Astrocyte (in vitro differentiated cells and primary cell): ENCODE measurements at regions not wholly inside any gene's neighbourhood (a gene's known extent, or its start where the extent isn't known, plus 50 kb on each side); places are given as distances from the start of the nearest gene placed in this dataset.
A peak's percentile ranks its signal among the peaks of the same experiment; 100 is the strongest.

Source experiments
- DNase-seq: peaks from one replicate; pipeline ENCODE4 v3.0.0-alpha.2; 2010; ENCODE audit warnings: low read depth
- FAIRE-seq: peaks from 2 replicates; lab custom pipeline; 2011; peaks lifted over from hg19 to GRCh38; lab: Jason Lieb, UNC
- H2AFZ ChIP-seq: 2 replicates; pipeline ENCODE4 v1.6.0; 2012; ENCODE audit warnings: low read depth, low read length, inconsistent platforms
- H3K27ac ChIP-seq: 2 replicates; pipeline ENCODE4 v1.5.1; 2011; ENCODE audit warnings: low read depth, low read length, inconsistent platforms
- H3K27me3 ChIP-seq: 2 replicates; pipeline ENCODE4 v1.6.0; 2011; ENCODE audit warnings: low read length, inconsistent platforms; ENCODE audit not compliant: insufficient read depth
- H3K36me3 ChIP-seq: 2 replicates; pipeline ENCODE4 v1.5.1; 2011; ENCODE audit warnings: low read length, inconsistent platforms; ENCODE audit not compliant: insufficient read depth
- H3K4me1 ChIP-seq: 2 replicates; pipeline ENCODE4 v1.5.1; 2011; ENCODE audit warnings: low read length, inconsistent platforms; ENCODE audit not compliant: insufficient read depth
- H3K4me2 ChIP-seq: 2 replicates; pipeline ENCODE4 v1.6.0; 2012; ENCODE audit warnings: low read length, inconsistent platforms
- H3K4me3 ChIP-seq: 2 replicates; pipeline ENCODE4 v1.5.1; 2011; ENCODE audit warnings: low read depth, mild to moderate bottlenecking, low read length, inconsistent platforms; ENCODE audit not compliant: insufficient read depth
- H3K79me2 ChIP-seq: 2 replicates; pipeline ENCODE4 v1.6.0; 2012; ENCODE audit warnings: mild to moderate bottlenecking, low read length, inconsistent platforms; ENCODE audit not compliant: insufficient read depth
- H3K9ac ChIP-seq: 2 replicates; pipeline ENCODE4 v1.6.0; 2012; ENCODE audit warnings: mild to moderate bottlenecking, low read length, inconsistent platforms
- H3K9me3 ChIP-seq: 2 replicates; pipeline ENCODE4 v1.5.1; 2012; ENCODE audit warnings: low read depth, mild to moderate bottlenecking, low read length, inconsistent platforms; ENCODE audit not compliant: insufficient read depth
- H4K20me1 ChIP-seq: 2 replicates; pipeline ENCODE4 v1.6.0; 2012; ENCODE audit warnings: low read length, inconsistent platforms; ENCODE audit not compliant: insufficient read depth
- H3K27ac Mint-ChIP-seq: one replicate; pipeline ENCODE4 v1.8.0; 2021; ENCODE audit warnings: mild to moderate bottlenecking, mixed read lengths; ENCODE audit not compliant: unreplicated experiment
- H3K27me3 Mint-ChIP-seq: one replicate; pipeline ENCODE4 v1.8.0; 2021; ENCODE audit warnings: low read depth, mixed read lengths; ENCODE audit not compliant: unreplicated experiment
- H3K36me3 Mint-ChIP-seq: one replicate; pipeline ENCODE4 v1.8.0; 2021; ENCODE audit warnings: low read depth, mixed read lengths; ENCODE audit not compliant: unreplicated experiment
- H3K4me1 Mint-ChIP-seq: one replicate; pipeline ENCODE4 v1.8.0; 2021; ENCODE audit warnings: low read depth, mixed read lengths; ENCODE audit not compliant: unreplicated experiment
- H3K4me3 Mint-ChIP-seq: one replicate; pipeline ENCODE4 v1.8.0; 2021; ENCODE audit warnings: mild to moderate bottlenecking, moderate library complexity, mixed read lengths; ENCODE audit not compliant: unreplicated experiment
- H3K9me3 Mint-ChIP-seq: one replicate; pipeline ENCODE4 v1.8.0; 2021; ENCODE audit warnings: mild to moderate bottlenecking, mixed read lengths; ENCODE audit not compliant: unreplicated experiment
- EZH2 ChIP-seq: IDR thresholded peaks from 2 replicates; pipeline ENCODE4 v1.6.1; 2012; ENCODE audit warnings: mild to moderate bottlenecking, low read length, inconsistent platforms; ENCODE audit not compliant: insufficient read depth
- TF ChIP-seq, protein P1 (sequence below): IDR thresholded peaks from 2 replicates; pipeline ENCODE4 v1.5.1; 2011; ENCODE audit warnings: low read depth, mild to moderate bottlenecking, inconsistent platforms, low read length, moderate library complexity; ENCODE audit not compliant: insufficient read depth

DNA sequence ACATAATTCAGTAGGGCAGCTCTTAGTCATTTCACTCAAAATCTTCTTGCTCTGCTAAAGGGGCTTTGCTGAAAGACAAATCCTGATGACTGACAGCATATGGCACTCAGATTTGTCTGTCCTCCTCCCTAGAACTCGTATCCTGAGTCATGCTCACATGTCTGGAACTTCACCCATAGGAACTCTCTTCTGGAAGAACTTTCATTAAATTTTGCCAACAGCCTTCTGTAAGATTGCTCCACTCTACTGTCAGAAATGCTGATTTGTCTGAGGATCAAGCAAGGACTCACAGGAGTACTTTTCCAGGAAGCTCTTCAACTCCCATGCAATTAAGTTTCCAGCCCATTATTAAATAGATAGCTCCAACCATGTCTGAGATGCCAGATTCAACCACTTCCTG lies 59.8 kb upstream of the SNX2 start:
- H3K4me3 Mint-ChIP-seq, result no peak overlapping the region
- Histone ChIP-seq H3K4me2 (no peak overlapping the region), H3K27me3 (no peaks in the 10 kb centered on the region), H3K4me3 (no peak overlapping the region), H3K79me2 (no peaks in the 10 kb centered on the region), H2AFZ (no peak overlapping the region), H3K27ac (no peak overlapping the region), H4K20me1 (no peaks in the 10 kb centered on the region), H3K36me3 (no peaks in the 10 kb centered on the region), H3K9me3 (no peaks in the 10 kb centered on the region), H3K4me1 (no peaks in the 10 kb centered on the region), H3K9ac (no peak overlapping the region)
- FAIRE-seq (no peak), DNase-seq (peak; percentile 4)
- TF ChIP-seq EZH2, result no peak
- TF ChIP-seq, protein P1, sequence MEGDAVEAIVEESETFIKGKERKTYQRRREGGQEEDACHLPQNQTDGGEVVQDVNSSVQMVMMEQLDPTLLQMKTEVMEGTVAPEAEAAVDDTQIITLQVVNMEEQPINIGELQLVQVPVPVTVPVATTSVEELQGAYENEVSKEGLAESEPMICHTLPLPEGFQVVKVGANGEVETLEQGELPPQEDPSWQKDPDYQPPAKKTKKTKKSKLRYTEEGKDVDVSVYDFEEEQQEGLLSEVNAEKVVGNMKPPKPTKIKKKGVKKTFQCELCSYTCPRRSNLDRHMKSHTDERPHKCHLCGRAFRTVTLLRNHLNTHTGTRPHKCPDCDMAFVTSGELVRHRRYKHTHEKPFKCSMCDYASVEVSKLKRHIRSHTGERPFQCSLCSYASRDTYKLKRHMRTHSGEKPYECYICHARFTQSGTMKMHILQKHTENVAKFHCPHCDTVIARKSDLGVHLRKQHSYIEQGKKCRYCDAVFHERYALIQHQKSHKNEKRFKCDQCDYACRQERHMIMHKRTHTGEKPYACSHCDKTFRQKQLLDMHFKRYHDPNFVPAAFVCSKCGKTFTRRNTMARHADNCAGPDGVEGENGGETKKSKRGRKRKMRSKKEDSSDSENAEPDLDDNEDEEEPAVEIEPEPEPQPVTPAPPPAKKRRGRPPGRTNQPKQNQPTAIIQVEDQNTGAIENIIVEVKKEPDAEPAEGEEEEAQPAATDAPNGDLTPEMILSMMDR, result no peak
- peaks cover 9% of the 10 kb centered on the region for H3K4me1 Mint-ChIP-seq
- H3K36me3 Mint-ChIP-seq, result no peaks in the 10 kb centered on the region
- no peaks in the 10 kb centered on the region for H3K9me3 Mint-ChIP-seq
- H3K27me3 Mint-ChIP-seq, result no peaks in the 10 kb centered on the region
- peak overlapping the region; percentile 69 for H3K27ac Mint-ChIP-seq

DNA sequence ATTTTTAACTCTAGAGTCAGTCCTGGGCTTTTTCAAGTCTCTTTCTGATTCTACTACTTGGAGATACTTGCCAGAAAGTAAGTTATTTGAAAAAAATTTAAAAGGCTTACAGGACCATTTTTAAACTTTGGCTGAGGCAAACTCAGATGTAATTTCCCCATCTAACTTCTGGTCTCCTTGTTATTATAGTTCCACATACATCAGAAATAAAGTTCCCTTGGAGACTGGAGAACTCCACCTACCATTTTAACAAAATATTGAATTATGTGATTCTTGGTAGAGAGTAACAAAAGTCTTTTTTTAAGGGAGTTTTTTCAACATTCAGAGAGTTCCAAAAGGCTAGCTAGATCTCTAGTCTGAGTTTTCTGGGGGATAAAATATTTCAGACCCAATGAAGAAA lies 56.3 kb upstream of the SNX2 start:
- no peaks in the 10 kb centered on the region for H3K9me3 Mint-ChIP-seq
- Histone ChIP-seq H3K79me2 (no peaks in the 10 kb centered on the region), H3K27me3 (no peaks in the 10 kb centered on the region), H3K4me1 (no peaks in the 10 kb centered on the region), H3K9me3 (no peaks in the 10 kb centered on the region), H2AFZ (no peak overlapping the region), H3K27ac (no peak overlapping the region), H4K20me1 (no peaks in the 10 kb centered on the region), H3K4me3 (no peak overlapping the region), H3K36me3 (no peaks in the 10 kb centered on the region), H3K9ac (no peak overlapping the region), H3K4me2 (no peak overlapping the region)
- no peak overlapping the region for H3K4me3 Mint-ChIP-seq
- no peaks in the 10 kb centered on the region for H3K27me3 Mint-ChIP-seq
- TF ChIP-seq, protein P1, result no peak
- TF ChIP-seq EZH2, result no peak
- peaks cover 11% of the 10 kb centered on the region for H3K4me1 Mint-ChIP-seq
- no peaks in the 10 kb centered on the region for H3K36me3 Mint-ChIP-seq
- DNase-seq, result no peak
- no peak overlapping the region for H3K27ac Mint-ChIP-seq
- no peak for FAIRE-seq

DNA sequence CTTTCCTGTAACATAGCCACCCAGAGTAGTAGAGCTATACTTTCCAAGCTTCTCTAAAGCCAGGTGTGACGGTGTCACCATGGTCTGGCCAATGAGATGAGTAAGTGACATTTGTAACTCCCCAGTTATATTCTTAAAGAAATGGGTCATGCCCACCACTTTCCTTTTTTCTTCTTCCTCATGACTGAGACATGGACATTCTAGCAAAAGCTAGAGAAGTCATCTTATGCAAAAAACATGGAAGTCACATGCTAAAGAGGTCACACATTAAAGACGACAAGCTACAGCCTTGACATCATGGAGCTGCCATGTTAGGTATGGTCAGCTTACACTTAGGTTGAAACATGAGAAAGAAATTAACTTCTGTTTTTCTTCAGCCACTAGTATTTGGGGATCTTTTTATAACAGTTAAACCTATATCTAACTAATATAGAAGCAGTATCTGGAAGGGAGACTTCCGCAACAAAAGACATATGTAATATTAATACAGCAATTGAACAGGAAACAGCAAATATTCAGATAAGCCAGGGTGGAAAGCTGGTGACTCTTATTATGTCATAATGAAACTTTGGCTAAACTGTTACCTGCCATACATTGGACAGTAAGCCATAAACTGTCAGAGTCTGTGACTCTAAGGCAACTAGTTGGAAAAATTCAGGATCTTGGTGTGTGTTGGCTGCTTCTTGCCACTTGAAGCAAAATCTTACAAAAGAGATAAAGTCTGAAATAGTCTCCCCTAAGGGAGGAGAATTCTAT lies 54.7 kb upstream of the SNX2 start:
- no peak overlapping the region for H3K27ac Mint-ChIP-seq

More for the DNA sequence above, 54.7 kb upstream of the SNX2 start:
- H4K20me1 ChIP-seq, result no peaks in the 10 kb centered on the region
- H3K4me1 ChIP-seq, result no peaks in the 10 kb centered on the region
- no peaks in the 10 kb centered on the region for H3K9me3 ChIP-seq
- DNase-seq (no peak), FAIRE-seq (no peak)
- no peak overlapping the region for H2AFZ ChIP-seq
- no peaks in the 10 kb centered on the region for H3K79me2 ChIP-seq
- no peak overlapping the region for H3K27ac ChIP-seq
- H3K4me3 Mint-ChIP-seq, result no peak overlapping the region
- TF ChIP-seq, protein P1, result no peak
- no peak for TF ChIP-seq EZH2
- H3K4me3 ChIP-seq, result no peak overlapping the region
- no peak overlapping the region for H3K9ac ChIP-seq
- H3K4me1 Mint-ChIP-seq, result peaks cover 8% of the 10 kb centered on the region
- H3K36me3 Mint-ChIP-seq, result no peaks in the 10 kb centered on the region
- no peaks in the 10 kb centered on the region for H3K9me3 Mint-ChIP-seq
- no peaks in the 10 kb centered on the region for H3K36me3 ChIP-seq
- H3K27me3 Mint-ChIP-seq, result no peaks in the 10 kb centered on the region
- H3K4me2 ChIP-seq, result no peak overlapping the region
- no peaks in the 10 kb centered on the region for H3K27me3 ChIP-seq
